OCI-LY3 (cell line): ENCODE measurements at regions not wholly inside any gene's neighbourhood (a gene's known extent, or its start where the extent isn't known, plus 50 kb on each side); places are given as distances from the start of the nearest gene placed in this dataset.

Experiments used
- EZH2phosphoT487 ChIP-seq: fragments of 200-600 bp; shearing (Covaris generic); IDR thresholded peaks from 2 replicates; pipeline ENCODE4 v1.6.1; 2018; ENCODE audit warnings: antibody characterized with exemption, mixed run types, low read depth
- TF ChIP-seq, protein P1 (sequence below): fragments of 200-600, 300-600 bp; sonication (generic); IDR thresholded peaks from 2 replicates; pipeline ENCODE4 v1.5.1; 2014; ENCODE audit warnings: antibody characterized with exemption, low read length, low read depth

DNA sequence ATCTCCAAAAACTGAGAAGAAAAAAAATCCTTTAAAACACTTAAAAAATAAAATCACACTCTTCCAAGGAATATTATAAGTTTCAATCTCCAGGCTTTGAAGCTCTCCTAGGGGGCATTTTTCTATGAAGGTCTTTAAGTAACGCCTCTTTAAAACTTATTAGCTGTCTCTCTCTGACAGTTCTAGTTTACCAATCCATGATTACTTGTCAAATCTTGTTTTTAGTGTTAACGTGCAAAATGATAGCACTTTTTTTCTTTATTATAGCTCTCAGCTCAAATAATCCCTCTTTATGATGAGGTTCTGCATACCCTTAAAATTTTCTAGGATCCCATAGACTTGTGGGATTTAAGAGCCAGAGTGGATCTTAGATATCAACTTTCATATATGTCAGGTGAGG, 369.0 kb downstream of the DOK5 start:
- TF ChIP-seq, protein P1, sequence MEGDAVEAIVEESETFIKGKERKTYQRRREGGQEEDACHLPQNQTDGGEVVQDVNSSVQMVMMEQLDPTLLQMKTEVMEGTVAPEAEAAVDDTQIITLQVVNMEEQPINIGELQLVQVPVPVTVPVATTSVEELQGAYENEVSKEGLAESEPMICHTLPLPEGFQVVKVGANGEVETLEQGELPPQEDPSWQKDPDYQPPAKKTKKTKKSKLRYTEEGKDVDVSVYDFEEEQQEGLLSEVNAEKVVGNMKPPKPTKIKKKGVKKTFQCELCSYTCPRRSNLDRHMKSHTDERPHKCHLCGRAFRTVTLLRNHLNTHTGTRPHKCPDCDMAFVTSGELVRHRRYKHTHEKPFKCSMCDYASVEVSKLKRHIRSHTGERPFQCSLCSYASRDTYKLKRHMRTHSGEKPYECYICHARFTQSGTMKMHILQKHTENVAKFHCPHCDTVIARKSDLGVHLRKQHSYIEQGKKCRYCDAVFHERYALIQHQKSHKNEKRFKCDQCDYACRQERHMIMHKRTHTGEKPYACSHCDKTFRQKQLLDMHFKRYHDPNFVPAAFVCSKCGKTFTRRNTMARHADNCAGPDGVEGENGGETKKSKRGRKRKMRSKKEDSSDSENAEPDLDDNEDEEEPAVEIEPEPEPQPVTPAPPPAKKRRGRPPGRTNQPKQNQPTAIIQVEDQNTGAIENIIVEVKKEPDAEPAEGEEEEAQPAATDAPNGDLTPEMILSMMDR, result no peak
- no peak for TF ChIP-seq EZH2phosphoT487
